WTC11 (cell line): ENCODE measurements at regions not wholly inside any gene's neighbourhood (a gene's known extent, or its start where the extent isn't known, plus 50 kb on each side); places are given as distances from the start of the nearest gene placed in this dataset.

Experiments
- ATAC-seq: fragments of 200-7000 bp; cut with Tn5 transposase; 2 replicates; pipeline ENCODE4 v1.10.0; 2021; ENCODE audit warnings: mild to moderate bottlenecking, moderate library complexity
- CTCF ChIA-PET: fragments of 300-600 bp; sonication (Branson Sonifier 250); formaldehyde crosslinking; loops from one replicate; lab custom pipeline; 2021; ENCODE audit warnings: antibody characterized with exemption; lab: Charles Lee
- POLR2A ChIA-PET: fragments of 350-600 bp; sonication (Branson Sonifier 250); formaldehyde crosslinking; loops from one replicate; lab custom pipeline; 2021; ENCODE audit warnings: antibody characterized with exemption; lab: Charles Lee
- DNase-seq: peaks from one replicate; pipeline ENCODE4 v3.0.0; 2021; ENCODE audit warnings: low spot score
- H3K27ac Mint-ChIP-seq: 2 replicates; pipeline ENCODE4 v1.8.0; 2021; ENCODE audit warnings: mixed read lengths
- H3K27me3 Mint-ChIP-seq: 2 replicates; pipeline ENCODE4 v1.8.0; 2021; ENCODE audit warnings: low read depth, mild to moderate bottlenecking, moderate library complexity, mixed read lengths
- H3K36me3 Mint-ChIP-seq: 2 replicates; pipeline ENCODE4 v1.8.0; 2021; ENCODE audit warnings: mixed read lengths
- H3K4me1 Mint-ChIP-seq: 2 replicates; pipeline ENCODE4 v1.8.0; 2022; ENCODE audit warnings: mixed read lengths
- H3K4me3 Mint-ChIP-seq: 2 replicates; pipeline ENCODE4 v1.8.0; 2021; ENCODE audit warnings: mild to moderate bottlenecking, moderate library complexity, mixed read lengths
- H3K9me3 Mint-ChIP-seq: 2 replicates; pipeline ENCODE4 v1.8.0; 2021; ENCODE audit warnings: mixed read lengths
- GTF2I ChIP-seq: fragments of 250-450 bp; sonication (Bioruptor Pico); conservative IDR thresholded peaks from 2 replicates; pipeline ENCODE4 v1.4.0; 2021; ENCODE audit warnings: mild to moderate bottlenecking
- JAZF1 ChIP-seq: fragments of 250-450 bp; sonication (Bioruptor Pico); IDR thresholded peaks from 2 replicates; pipeline ENCODE4 v1.9.0; 2021; ENCODE audit warnings: moderate library complexity, mild to moderate bottlenecking, inconsistent platforms
- MXD4 ChIP-seq: fragments of 250-450 bp; sonication (Bioruptor Pico); IDR thresholded peaks from 2 replicates; pipeline ENCODE4 v1.8.0; 2021; ENCODE audit warnings: mild to moderate bottlenecking, moderate library complexity, borderline replicate concordance
- NFATC4 ChIP-seq: fragments of 250-450 bp; sonication (Bioruptor Pico); IDR thresholded peaks from 2 replicates; pipeline ENCODE4 v1.9.0; 2021; ENCODE audit warnings: mild to moderate bottlenecking
- NR1H2 ChIP-seq: sonication (generic); formaldehyde crosslinking; IDR thresholded peaks from 2 replicates; pipeline ENCODE4 v1.9.0; 2021; ENCODE audit warnings: mild to moderate bottlenecking, moderate library complexity, missing genetic modification reagents
- PRRX2 ChIP-seq: fragments of 250-450 bp; sonication (Bioruptor Pico); IDR thresholded peaks from 2 replicates; pipeline ENCODE4 v1.8.0; 2021; ENCODE audit warnings: mild to moderate bottlenecking
- RELA ChIP-seq: sonication (generic); formaldehyde crosslinking; IDR thresholded peaks from 2 replicates; pipeline ENCODE4 v1.8.1; 2022; ENCODE audit warnings: missing genetic modification reagents, mild to moderate bottlenecking, borderline replicate concordance
- RORB ChIP-seq: fragments of 250-450 bp; sonication (Bioruptor Pico); IDR thresholded peaks from 2 replicates; pipeline ENCODE4 v1.9.0; 2021; ENCODE audit warnings: mild to moderate bottlenecking
- ZNF396 ChIP-seq: fragments of 250-450 bp; sonication (Bioruptor Pico); IDR thresholded peaks from 2 replicates; pipeline ENCODE4 v1.8.0; 2021; ENCODE audit warnings: mild to moderate bottlenecking, moderate library complexity, borderline replicate concordance
- TF ChIP-seq, protein P1 (sequence below): fragments of 200-600 bp; IDR thresholded peaks from 2 replicates; pipeline ENCODE4 v1.8.0; 2022; ENCODE audit warnings: antibody characterized with exemption
- TF ChIP-seq, protein P2 (sequence below): sonication (generic); formaldehyde crosslinking; IDR thresholded peaks from 2 replicates; pipeline ENCODE4 v1.8.0; 2022; ENCODE audit warnings: mild to moderate bottlenecking, missing genetic modification reagents
- TF ChIP-seq, protein P3 (sequence below): fragments of 250-450 bp; sonication (Bioruptor Pico); IDR thresholded peaks from 2 replicates; pipeline ENCODE4 v1.8.0; 2021; ENCODE audit warnings: mild to moderate bottlenecking
- TF ChIP-seq, protein P4 (sequence below): sonication (generic); formaldehyde crosslinking; IDR thresholded peaks from 2 replicates; pipeline ENCODE4 v1.8.1; 2022; ENCODE audit warnings: missing genetic modification reagents, borderline replicate concordance
- TF ChIP-seq, protein P5 (sequence below): sonication (generic); formaldehyde crosslinking; IDR thresholded peaks from 2 replicates; pipeline ENCODE4 v1.8.0; 2023; ENCODE audit warnings: missing genetic modification reagents
- TF ChIP-seq, protein P6 (sequence below): fragments of 250-450 bp; sonication (Bioruptor Pico); conservative IDR thresholded peaks from 2 replicates; pipeline ENCODE4 v1.9.0; 2021; ENCODE audit warnings: mild to moderate bottlenecking
- TF ChIP-seq, protein P7 (sequence below): fragments of 250-450 bp; sonication (Bioruptor Pico); IDR thresholded peaks from 2 replicates; pipeline ENCODE4 v1.9.0; 2021; ENCODE audit warnings: mild to moderate bottlenecking
- TF ChIP-seq, protein P8 (sequence below): sonication (generic); formaldehyde crosslinking; IDR thresholded peaks from 2 replicates; pipeline ENCODE4 v1.8.1; 2023; ENCODE audit warnings: mild to moderate bottlenecking, missing genetic modification reagents, borderline replicate concordance

DNA sequence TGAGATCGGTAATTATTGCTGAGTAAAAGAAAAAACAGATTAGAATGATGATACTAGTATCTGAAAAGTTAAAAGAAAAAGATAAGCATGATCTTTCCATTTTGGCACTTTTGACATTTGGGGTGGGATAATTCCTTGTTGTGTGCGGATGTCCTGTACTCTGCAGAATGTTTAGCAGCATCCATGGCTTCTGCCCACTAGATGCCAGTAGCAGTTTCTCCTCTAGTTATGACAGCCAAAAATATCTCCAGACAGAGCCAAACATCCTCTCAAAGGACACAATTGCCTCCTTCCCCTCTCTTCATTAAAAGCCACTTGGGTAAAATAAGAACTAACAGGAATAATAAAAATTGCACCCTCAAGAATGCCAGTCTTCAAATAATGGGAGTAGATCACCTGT is 468.8 kb upstream of the GRM7 start:
- ATAC-seq: no peak
- no peaks in the 10 kb centered on the region; the same call in 1 of the 2 replicates for H3K27me3 Mint-ChIP-seq
- CTCF ChIA-PET: no interaction called here

DNA sequence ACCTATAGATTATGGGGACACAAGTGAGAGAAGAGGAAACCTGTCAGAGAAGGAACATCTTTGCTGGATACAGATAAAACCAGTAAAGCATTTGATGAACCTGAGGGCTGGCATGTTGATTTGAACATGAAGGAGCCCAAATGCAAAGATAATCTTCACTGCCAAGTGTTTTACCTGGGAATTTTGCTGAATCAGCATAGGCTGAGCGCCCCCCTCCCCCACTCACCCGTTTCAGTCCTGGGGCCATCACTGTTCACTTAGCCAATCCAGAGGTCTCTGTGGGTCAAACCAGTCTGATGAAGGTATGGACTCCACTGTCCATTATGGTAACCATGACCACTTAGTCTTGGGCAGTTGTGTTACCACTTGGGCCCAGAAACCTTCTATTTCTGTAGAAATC is 466.0 kb upstream of the GRM7 start:
- H3K27me3 Mint-ChIP-seq: no peaks in the 10 kb centered on the region; the same call in none of the 2 replicates
- no peak overlapping the region for H3K27ac Mint-ChIP-seq
- peaks cover 20% of the 10 kb centered on the region for H3K4me1 Mint-ChIP-seq
- no peak for ATAC-seq
- ChIA-PET CTCF (no interaction called here), POLR2A (no interaction called here)
- no peak overlapping the region for H3K4me3 Mint-ChIP-seq
- peaks cover 49% of the 10 kb centered on the region for H3K9me3 Mint-ChIP-seq
- DNase-seq: no peak
- peaks cover 24% of the 10 kb centered on the region for H3K36me3 Mint-ChIP-seq
- TF ChIP-seq, protein P1, sequence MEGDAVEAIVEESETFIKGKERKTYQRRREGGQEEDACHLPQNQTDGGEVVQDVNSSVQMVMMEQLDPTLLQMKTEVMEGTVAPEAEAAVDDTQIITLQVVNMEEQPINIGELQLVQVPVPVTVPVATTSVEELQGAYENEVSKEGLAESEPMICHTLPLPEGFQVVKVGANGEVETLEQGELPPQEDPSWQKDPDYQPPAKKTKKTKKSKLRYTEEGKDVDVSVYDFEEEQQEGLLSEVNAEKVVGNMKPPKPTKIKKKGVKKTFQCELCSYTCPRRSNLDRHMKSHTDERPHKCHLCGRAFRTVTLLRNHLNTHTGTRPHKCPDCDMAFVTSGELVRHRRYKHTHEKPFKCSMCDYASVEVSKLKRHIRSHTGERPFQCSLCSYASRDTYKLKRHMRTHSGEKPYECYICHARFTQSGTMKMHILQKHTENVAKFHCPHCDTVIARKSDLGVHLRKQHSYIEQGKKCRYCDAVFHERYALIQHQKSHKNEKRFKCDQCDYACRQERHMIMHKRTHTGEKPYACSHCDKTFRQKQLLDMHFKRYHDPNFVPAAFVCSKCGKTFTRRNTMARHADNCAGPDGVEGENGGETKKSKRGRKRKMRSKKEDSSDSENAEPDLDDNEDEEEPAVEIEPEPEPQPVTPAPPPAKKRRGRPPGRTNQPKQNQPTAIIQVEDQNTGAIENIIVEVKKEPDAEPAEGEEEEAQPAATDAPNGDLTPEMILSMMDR: no peak
- TF ChIP-seq, protein P2, sequence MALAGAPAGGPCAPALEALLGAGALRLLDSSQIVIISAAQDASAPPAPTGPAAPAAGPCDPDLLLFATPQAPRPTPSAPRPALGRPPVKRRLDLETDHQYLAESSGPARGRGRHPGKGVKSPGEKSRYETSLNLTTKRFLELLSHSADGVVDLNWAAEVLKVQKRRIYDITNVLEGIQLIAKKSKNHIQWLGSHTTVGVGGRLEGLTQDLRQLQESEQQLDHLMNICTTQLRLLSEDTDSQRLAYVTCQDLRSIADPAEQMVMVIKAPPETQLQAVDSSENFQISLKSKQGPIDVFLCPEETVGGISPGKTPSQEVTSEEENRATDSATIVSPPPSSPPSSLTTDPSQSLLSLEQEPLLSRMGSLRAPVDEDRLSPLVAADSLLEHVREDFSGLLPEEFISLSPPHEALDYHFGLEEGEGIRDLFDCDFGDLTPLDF (CRISPR knock-in tag): no peak
- no peak for TF ChIP-seq NR1H2
- no peak for TF ChIP-seq NFATC4
- TF ChIP-seq, protein P3, sequence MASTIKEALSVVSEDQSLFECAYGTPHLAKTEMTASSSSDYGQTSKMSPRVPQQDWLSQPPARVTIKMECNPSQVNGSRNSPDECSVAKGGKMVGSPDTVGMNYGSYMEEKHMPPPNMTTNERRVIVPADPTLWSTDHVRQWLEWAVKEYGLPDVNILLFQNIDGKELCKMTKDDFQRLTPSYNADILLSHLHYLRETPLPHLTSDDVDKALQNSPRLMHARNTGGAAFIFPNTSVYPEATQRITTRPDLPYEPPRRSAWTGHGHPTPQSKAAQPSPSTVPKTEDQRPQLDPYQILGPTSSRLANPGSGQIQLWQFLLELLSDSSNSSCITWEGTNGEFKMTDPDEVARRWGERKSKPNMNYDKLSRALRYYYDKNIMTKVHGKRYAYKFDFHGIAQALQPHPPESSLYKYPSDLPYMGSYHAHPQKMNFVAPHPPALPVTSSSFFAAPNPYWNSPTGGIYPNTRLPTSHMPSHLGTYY (CRISPR knock-in tag): no peak
- TF ChIP-seq JAZF1: no peak
- TF ChIP-seq, protein P4, sequence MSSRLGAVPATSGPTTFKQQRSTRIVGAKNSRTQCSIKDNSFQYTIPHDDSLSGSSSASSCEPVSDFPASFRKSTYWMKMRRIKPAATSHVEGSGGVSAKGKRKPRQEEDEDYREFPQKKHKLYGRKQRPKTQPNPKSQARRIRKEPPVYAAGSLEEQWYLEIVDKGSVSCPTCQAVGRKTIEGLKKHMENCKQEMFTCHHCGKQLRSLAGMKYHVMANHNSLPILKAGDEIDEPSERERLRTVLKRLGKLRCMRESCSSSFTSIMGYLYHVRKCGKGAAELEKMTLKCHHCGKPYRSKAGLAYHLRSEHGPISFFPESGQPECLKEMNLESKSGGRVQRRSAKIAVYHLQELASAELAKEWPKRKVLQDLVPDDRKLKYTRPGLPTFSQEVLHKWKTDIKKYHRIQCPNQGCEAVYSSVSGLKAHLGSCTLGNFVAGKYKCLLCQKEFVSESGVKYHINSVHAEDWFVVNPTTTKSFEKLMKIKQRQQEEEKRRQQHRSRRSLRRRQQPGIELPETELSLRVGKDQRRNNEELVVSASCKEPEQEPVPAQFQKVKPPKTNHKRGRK (CRISPR knock-in tag): no peak
- no peak for TF ChIP-seq RELA (CRISPR knock-in tag)
- TF ChIP-seq, protein P5, sequence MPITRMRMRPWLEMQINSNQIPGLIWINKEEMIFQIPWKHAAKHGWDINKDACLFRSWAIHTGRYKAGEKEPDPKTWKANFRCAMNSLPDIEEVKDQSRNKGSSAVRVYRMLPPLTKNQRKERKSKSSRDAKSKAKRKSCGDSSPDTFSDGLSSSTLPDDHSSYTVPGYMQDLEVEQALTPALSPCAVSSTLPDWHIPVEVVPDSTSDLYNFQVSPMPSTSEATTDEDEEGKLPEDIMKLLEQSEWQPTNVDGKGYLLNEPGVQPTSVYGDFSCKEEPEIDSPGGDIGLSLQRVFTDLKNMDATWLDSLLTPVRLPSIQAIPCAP (CRISPR knock-in tag): no peak
- no peak for TF ChIP-seq ZNF396
- TF ChIP-seq PRRX2 (CRISPR knock-in tag): no peak
- TF ChIP-seq GTF2I: no peak
- TF ChIP-seq MXD4 (CRISPR knock-in tag): no peak
- TF ChIP-seq, protein P6, sequence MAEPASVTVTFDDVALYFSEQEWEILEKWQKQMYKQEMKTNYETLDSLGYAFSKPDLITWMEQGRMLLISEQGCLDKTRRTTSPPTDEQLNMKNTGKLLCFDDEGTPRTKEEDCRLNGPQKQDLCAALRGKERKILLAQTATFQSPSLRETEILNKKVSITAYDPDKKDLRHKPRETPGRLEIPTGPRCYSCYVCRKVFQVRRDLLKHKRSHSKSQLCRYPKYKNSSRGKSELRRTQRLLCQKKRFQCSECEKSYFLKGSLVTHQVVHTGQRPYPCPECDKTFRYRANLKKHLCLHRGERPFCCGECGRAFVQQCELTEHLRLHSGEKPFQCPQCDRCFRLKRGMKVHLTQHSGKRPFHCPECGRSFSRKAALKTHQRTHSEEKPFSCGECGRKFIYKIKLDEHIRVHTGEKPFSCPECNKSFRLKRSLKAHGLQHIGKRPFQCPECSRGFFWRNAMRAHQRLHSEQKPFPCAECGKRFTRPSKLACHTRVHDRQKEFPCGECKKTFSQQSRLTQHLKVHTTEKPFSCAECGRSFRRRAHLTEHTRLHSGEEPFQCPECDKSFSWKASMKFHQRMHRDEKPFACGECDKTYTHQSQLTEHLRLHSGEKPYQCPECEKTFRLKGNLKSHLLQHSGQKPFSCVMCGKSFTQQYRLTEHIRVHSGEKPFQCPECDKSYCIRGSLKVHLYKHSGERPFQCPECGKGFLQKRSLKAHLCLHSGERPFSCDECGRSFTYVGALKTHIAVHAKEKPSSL (CRISPR knock-in tag): no peak

More for the DNA sequence above, 468.8 kb upstream of the GRM7 start:
- Mint-ChIP-seq H3K9me3 (peaks cover 28% of the 10 kb centered on the region), H3K4me3 (no peak overlapping the region), H3K36me3 (peaks cover 15% of the 10 kb centered on the region; the same call in 1 of the 2 replicates), H3K4me1 (peaks cover 6% of the 10 kb centered on the region), H3K27ac (no peak overlapping the region)
- DNase-seq: no peak
- TF ChIP-seq, protein P7, sequence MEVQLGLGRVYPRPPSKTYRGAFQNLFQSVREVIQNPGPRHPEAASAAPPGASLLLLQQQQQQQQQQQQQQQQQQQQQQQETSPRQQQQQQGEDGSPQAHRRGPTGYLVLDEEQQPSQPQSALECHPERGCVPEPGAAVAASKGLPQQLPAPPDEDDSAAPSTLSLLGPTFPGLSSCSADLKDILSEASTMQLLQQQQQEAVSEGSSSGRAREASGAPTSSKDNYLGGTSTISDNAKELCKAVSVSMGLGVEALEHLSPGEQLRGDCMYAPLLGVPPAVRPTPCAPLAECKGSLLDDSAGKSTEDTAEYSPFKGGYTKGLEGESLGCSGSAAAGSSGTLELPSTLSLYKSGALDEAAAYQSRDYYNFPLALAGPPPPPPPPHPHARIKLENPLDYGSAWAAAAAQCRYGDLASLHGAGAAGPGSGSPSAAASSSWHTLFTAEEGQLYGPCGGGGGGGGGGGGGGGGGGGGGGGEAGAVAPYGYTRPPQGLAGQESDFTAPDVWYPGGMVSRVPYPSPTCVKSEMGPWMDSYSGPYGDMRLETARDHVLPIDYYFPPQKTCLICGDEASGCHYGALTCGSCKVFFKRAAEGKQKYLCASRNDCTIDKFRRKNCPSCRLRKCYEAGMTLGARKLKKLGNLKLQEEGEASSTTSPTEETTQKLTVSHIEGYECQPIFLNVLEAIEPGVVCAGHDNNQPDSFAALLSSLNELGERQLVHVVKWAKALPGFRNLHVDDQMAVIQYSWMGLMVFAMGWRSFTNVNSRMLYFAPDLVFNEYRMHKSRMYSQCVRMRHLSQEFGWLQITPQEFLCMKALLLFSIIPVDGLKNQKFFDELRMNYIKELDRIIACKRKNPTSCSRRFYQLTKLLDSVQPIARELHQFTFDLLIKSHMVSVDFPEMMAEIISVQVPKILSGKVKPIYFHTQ (CRISPR knock-in tag): no peak
- TF ChIP-seq, protein P8, sequence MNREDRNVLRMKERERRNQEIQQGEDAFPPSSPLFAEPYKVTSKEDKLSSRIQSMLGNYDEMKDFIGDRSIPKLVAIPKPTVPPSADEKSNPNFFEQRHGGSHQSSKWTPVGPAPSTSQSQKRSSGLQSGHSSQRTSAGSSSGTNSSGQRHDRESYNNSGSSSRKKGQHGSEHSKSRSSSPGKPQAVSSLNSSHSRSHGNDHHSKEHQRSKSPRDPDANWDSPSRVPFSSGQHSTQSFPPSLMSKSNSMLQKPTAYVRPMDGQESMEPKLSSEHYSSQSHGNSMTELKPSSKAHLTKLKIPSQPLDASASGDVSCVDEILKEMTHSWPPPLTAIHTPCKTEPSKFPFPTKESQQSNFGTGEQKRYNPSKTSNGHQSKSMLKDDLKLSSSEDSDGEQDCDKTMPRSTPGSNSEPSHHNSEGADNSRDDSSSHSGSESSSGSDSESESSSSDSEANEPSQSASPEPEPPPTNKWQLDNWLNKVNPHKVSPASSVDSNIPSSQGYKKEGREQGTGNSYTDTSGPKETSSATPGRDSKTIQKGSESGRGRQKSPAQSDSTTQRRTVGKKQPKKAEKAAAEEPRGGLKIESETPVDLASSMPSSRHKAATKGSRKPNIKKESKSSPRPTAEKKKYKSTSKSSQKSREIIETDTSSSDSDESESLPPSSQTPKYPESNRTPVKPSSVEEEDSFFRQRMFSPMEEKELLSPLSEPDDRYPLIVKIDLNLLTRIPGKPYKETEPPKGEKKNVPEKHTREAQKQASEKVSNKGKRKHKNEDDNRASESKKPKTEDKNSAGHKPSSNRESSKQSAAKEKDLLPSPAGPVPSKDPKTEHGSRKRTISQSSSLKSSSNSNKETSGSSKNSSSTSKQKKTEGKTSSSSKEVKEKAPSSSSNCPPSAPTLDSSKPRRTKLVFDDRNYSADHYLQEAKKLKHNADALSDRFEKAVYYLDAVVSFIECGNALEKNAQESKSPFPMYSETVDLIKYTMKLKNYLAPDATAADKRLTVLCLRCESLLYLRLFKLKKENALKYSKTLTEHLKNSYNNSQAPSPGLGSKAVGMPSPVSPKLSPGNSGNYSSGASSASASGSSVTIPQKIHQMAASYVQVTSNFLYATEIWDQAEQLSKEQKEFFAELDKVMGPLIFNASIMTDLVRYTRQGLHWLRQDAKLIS (CRISPR knock-in tag): no peak
- no peak for TF ChIP-seq RORB (CRISPR knock-in tag)
- POLR2A ChIA-PET: no interaction called here
